HG02943 (cell line): ENCODE measurements at regions not wholly inside any gene's neighbourhood (a gene's known extent, or its start where the extent isn't known, plus 50 kb on each side); places are given as distances from the start of the nearest gene placed in this dataset.
"Not testable (repeated sequence)": the region's sequence is repeated elsewhere in the genome, so short reads cannot be mapped to it uniquely, and the experiment has no call there.

Experiments used
- ATAC-seq: cut with Tn5 transposase; IDR thresholded peaks from one replicate; pipeline ENCODE4 v1.9.1; 2021; ENCODE audit warnings: mild to moderate bottlenecking, low read depth, moderate library complexity; ENCODE audit not compliant: unreplicated experiment

DNA sequence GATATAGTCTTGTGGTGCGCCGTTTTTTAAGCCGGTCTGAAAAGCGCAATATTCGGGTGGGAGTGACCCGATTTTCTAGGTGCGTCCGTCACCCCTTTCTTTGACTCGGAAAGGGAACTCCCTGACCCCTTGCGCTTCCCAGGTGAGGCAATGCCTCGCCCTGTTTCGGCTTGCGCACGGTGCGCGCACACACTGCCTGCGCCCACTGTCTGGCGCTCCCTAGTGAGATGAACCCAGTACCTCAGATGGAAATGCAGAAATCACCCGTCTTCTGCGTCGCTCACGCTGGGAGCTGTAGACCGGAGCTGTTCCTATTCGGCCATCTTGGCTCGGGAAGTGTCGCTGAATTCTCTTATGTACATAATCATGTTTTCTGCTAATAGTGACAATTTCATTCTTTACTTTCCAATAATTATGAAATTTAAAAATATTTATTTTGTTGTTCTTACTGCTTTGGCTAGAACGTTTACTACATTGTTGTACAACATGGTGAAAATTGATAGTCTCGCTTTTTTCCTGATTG is 61.2 kb upstream of the MINDY3 start:
- ATAC-seq: not testable (repeated sequence)

- no peak for ATAC-seq
Measured at GRCh38 chr10:15931376-15931775, 71.1 kb upstream of the MINDY3 start.

DNA sequence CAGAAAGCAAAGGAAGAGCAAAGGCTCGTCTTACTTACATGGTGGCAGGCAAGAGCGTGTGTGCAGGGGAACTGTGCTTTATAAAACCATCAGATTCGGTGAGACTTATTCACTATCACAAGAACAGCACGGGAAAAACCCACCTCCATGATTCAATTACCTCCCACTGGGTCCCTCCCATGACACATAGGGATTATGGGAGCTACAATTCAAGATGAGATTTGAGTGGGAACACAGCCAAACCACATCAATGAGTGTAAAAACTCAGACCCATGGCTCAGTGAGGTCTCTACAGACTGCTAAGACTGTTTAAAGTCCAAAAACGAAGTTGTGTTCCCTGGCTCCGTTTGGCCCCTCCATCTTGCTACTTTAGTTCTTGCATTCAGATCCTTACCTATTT is 79.2 kb upstream of the MINDY3 start:
- not testable (repeated sequence) for ATAC-seq

- ATAC-seq: no peak
Measured at GRCh38 chr10:15943426-15943825, 83.1 kb upstream of the MINDY3 start.

- no peak for ATAC-seq
Measured at GRCh38 chr10:15954188-15954587, 93.9 kb upstream of the MINDY3 start.

GRCh38 chr10:15960277-15960676 is 100.0 kb upstream of the MINDY3 start:
- no peak for ATAC-seq

- not testable (repeated sequence) for ATAC-seq
Measured at GRCh38 chr10:15972736-15973135, 112.4 kb upstream of the MINDY3 start.

GRCh38 chr10:15985690-15986089 is 125.4 kb upstream of the MINDY3 start:
- no peak for ATAC-seq

- ATAC-seq: no peak
Measured at GRCh38 chr10:15990535-15991129, 130.3 kb upstream of the MINDY3 start.

DNA sequence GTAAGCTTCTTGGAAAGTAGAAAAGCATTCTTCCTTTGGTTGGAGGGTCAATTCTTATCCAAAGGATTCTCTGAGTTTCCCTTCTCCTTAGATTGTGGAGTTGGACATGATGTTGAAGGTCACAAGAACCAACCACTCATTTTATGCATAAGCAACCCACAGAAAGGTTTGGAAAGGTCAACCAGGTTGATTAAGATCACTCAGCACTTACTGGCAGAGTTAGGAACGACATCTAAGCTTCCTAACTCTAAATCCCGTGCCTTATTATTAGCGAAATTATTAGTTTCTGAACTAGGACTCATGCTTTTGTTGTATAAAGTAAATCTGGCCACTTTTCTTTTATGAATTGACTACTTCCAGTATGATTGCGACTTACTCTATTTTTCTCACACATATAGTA is 137.0 kb upstream of the MINDY3 start:
- no peak for ATAC-seq

DNA sequence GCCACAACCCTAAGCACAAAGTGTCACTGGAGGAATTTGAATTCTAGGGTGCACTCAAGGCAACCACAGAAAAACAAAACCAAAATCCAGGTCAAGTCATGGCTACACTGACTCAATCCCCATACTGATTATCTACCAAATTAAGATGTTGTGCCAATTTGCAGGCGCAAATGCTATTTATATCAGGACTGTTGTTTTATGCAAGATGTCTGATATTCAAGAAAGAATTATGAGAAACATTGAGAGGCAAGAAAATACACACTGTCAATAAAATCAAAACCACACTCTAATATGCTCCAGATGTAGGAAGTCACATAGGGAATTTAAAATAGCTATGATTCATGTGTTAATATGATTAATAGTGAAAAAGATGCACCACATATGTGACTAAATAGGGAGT is 141.3 kb upstream of the MINDY3 start:
- ATAC-seq: no peak

DNA sequence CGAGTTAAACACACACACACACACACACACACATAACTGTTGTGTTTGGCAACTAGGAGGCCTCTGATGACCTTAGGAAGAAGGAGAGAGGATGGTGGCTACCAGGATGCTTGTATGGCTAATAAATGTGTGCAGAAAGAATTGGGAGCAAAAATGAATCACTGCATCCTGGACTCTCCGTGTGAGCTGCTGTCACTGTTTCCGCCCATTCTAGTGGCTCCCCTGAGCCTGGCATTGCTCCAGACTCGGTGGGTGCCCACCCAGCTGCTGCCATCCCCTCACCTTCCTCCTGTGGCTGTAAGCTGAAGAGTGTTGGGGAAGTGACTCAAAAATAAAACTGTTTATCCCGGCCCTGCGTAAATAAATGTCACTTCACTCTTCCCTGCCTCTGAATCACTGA is 149.5 kb upstream of the MINDY3 start:
- ATAC-seq: no peak

DNA sequence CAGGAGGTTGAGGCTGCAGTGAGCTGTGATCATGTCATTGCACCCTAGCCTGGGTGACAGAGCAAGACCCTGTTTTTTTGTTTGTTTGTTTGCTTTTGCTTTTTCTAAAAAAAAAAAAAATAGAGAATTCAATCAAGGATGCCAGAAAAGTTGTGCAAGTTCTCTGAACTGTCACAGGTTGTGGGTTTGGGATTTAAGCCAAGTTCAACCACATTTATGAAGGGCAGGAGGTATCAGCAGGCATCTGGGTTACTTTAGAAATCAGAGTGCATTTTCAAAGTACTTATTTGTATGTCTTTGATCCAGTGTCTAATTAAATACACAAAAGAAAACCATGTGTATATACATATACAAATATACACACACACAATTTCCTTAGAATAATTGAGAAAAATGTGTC is 151.2 kb upstream of the MINDY3 start:
- no peak for ATAC-seq

- no peak for ATAC-seq
Measured at GRCh38 chr10:16014469-16014868, 154.2 kb upstream of the MINDY3 start.

DNA sequence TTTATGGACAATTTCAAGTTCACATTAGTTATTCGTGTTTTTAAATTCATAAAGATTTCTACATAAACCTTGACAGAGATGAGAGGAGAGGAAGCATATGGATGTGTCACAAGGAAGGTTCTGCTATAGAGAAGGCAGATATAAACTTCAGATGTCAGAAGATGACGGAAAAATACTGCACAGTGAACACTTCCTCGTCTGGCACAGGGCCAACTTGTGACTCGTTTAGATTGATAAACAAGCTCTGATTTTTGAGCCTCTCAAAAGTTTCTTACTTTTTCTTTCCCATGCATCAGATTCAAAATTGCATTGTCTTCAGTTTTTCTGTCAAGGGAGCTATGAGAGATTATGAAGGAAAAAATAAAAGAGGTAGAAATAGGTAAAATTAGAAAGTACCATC is 156.4 kb upstream of the MINDY3 start:
- ATAC-seq: no peak

DNA sequence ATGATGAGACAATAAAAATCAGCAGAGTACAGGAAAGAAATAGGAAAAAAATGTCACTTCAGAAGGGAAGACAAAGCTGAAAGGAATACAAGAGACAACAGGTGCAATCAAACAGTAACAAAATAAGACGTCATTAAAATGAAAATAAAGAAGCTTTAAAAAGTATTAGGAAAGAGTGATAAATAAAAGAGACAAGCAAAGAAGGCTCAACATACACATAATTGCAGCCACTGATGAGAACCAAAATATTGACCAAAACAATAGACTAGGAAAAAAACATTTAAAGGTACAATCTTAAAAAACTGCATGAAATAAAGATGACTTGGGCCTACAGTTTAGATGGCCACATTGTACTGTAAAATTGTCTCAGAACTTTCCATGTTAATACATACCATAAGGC is 160.5 kb upstream of the MINDY3 start:
- no peak for ATAC-seq

- not testable (repeated sequence) for ATAC-seq
Measured at GRCh38 chr10:16026832-16027231, 166.5 kb upstream of the MINDY3 start.

- no peak for ATAC-seq
Measured at GRCh38 chr10:16030562-16030961, 170.3 kb upstream of the MINDY3 start.

GRCh38 chr10:16049050-16049449 is 188.7 kb upstream of the MINDY3 start:
- no peak for ATAC-seq

GRCh38 chr10:16049782-16050181 is 189.5 kb upstream of the MINDY3 start:
- ATAC-seq: no peak

DNA sequence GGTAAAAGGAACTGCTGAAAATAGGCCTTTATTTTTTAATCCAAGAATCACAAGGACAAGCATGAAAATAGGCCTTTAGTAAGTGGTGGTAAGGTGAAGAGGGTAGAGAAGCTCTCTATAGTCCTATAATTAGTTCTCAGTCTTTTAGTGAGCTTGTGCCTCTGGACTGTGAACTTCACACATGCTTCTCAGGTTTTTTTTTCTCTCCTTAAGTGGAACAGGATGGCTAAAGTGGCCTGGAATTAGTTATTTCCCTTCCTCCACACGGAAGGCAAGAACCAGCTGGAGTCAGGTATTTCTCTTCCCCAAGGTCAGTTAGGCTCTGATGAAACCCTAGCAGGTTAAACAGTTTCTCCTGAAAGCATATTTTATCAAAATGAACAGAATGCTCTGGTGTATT is 203.0 kb upstream of the MINDY3 start:
- ATAC-seq: no peak

DNA sequence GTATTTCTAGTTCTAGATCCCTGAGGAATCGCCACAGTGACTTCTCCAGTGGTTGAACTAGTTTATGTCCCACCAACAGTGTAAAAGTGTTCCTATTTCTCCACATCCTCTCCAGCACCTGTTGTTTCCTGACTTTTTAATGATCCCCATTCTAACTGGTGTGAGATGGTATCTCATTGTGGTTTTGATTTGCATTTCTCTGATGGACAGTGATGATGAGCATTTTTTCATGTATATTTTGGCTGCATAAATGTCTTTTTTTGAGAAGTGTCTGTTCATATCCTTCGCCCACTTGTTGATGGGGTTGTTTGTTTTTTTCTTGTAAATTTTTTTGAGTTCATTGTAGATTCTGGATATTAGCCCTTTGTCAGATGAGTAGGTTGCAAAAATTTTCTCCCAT is 223.2 kb upstream of the MINDY3 start:
- not testable (repeated sequence) for ATAC-seq

DNA sequence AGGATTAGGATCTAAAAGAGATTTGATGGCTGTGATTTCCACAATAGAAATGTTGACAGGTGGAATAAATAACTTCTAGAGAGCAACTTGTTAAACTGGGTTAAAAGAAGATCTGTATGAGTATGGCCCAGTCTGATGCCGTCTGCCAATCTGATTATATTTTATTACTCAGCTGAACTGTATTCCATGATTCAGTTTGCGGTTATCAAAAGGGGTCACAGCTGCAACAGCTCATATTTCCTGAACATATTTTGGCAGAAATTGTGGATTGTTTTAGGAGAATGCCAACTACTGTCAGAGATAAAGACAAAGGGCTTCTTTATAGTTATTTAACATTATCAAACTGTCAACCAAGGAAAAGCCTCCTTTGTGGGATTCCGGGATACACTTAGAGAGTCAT is 244.8 kb upstream of the MINDY3 start:
- no peak for ATAC-seq
